T-cell (primary cell): ENCODE measurements at regions not wholly inside any gene's neighbourhood (a gene's known extent, or its start where the extent isn't known, plus 50 kb on each side); places are given as distances from the start of the nearest gene placed in this dataset.
A peak's percentile ranks its signal among the peaks of the same experiment; 100 is the strongest.

Source experiments
- ATAC-seq, 4 experiments: fragments of 200-7000 bp in 3 of 4; fragments of 150-1000 bp in 1 of 4; cut with Tn5 transposase; replicated peaks in 1 of 4; 1 replicate in 3 of 4; 2 replicates in 1 of 4; pipeline ENCODE4 v1.10.0; 2021; ENCODE audit warnings: moderate library complexity in 3 of 4, mild to moderate bottlenecking in 2 of 4, moderate number of reproducible peaks in 1 of 4
- CTCF ChIA-PET, 2 donors: fragments of 300-600 bp; sonication (Branson Sonifier 250); formaldehyde crosslinking; loops; one replicate each; lab custom pipeline; 2022; ENCODE audit warnings: antibody characterized with exemption in 2 of 2; lab: Charles Lee
- POLR2A ChIA-PET, 2 donors: fragments of 300-600 bp; sonication (Branson Sonifier 250); formaldehyde crosslinking; loops; one replicate each; lab custom pipeline; 2022; ENCODE audit warnings: antibody characterized with exemption in 2 of 2; lab: Charles Lee
- DNase-seq, 35 experiments: peaks; one replicate each; pipeline versions ENCODE4 v3.0.0 to v3.0.0-alpha.2; 2013 to 2023
- H3K27ac ChIP-seq: one replicate; pipeline ENCODE4 v1.5.1; 2013; ENCODE audit warnings: low read length
- H3K27me3 ChIP-seq, 2 experiments: replicated peaks in 1 of 2; 1 replicate in 1 of 2; 2 replicates in 1 of 2; pipeline versions ENCODE4 v1.6.1 to v1.7.0; 2013; ENCODE audit warnings: low read length in 1 of 2, mixed read lengths in 1 of 2; ENCODE audit not compliant: control insufficient read depth in 2 of 2, insufficient read depth in 2 of 2; ENCODE audit errors: extremely low read depth in 1 of 2
- H3K36me3 ChIP-seq, 2 donors: 1 replicate in 1 of 2; 2 replicates in 1 of 2; pipeline versions ENCODE4 v1.6.1 to v1.7.0; 2013; ENCODE audit warnings: low read length in 1 of 2; ENCODE audit not compliant: control insufficient read depth in 2 of 2, insufficient read depth in 1 of 2; ENCODE audit errors: extremely low read depth in 1 of 2
- H3K4me1 ChIP-seq, 2 experiments: 1 replicate in 1 of 2; 2 replicates in 1 of 2; pipeline versions ENCODE4 v1.6.1 to v1.7.0; 2013; ENCODE audit warnings: low read length in 2 of 2, mixed read lengths in 1 of 2; ENCODE audit not compliant: insufficient read depth in 2 of 2, control insufficient read depth in 1 of 2; ENCODE audit errors: extremely low read depth in 1 of 2
- H3K4me3 ChIP-seq, 2 donors: 1 replicate in 1 of 2; 2 replicates in 1 of 2; pipeline versions ENCODE4 v1.5.1 to v1.7.0; 2013; ENCODE audit warnings: mild to moderate bottlenecking in 2 of 2, low read length in 1 of 2, moderate library complexity in 1 of 2; ENCODE audit not compliant: control insufficient read depth in 1 of 2; ENCODE audit errors: extremely low read depth in 1 of 2
- H3K9me3 ChIP-seq: 2 replicates; pipeline ENCODE4 v1.7.0; 2013
- H3K27ac Mint-ChIP-seq, 2 donors: one replicate each; pipeline ENCODE4 v1.8.0; 2020 to 2021; ENCODE audit warnings: mild to moderate bottlenecking in 2 of 2, mixed read lengths in 2 of 2
- H3K27me3 Mint-ChIP-seq, 2 donors: one replicate each; pipeline ENCODE4 v1.8.0; 2021 to 2022; ENCODE audit warnings: mixed read lengths in 2 of 2
- H3K36me3 Mint-ChIP-seq: one replicate; pipeline ENCODE4 v1.8.0; 2021; ENCODE audit warnings: mixed read lengths
- H3K4me1 Mint-ChIP-seq, 3 donors: one replicate each; pipeline ENCODE4 v1.8.0; 2020 to 2022; ENCODE audit warnings: mixed read lengths in 3 of 3, mild to moderate bottlenecking in 1 of 3
- H3K4me3 Mint-ChIP-seq, 3 donors: one replicate each; pipeline ENCODE4 v1.8.0; 2020 to 2022; ENCODE audit warnings: mild to moderate bottlenecking in 3 of 3, mixed read lengths in 3 of 3, moderate library complexity in 3 of 3
- H3K9me3 Mint-ChIP-seq, 3 donors: one replicate each; pipeline ENCODE4 v1.8.0; 2020 to 2022; ENCODE audit warnings: mixed read lengths in 3 of 3
- WGBS: methylation state at CpG from one replicate; pipeline ENCODE4 v1.1.5; 2013; ENCODE audit warnings: missing lambda C conversion rate; ENCODE audit not compliant: insufficient coverage; 5-methylcytosine and 5-hydroxymethylcytosine counted together

DNA sequence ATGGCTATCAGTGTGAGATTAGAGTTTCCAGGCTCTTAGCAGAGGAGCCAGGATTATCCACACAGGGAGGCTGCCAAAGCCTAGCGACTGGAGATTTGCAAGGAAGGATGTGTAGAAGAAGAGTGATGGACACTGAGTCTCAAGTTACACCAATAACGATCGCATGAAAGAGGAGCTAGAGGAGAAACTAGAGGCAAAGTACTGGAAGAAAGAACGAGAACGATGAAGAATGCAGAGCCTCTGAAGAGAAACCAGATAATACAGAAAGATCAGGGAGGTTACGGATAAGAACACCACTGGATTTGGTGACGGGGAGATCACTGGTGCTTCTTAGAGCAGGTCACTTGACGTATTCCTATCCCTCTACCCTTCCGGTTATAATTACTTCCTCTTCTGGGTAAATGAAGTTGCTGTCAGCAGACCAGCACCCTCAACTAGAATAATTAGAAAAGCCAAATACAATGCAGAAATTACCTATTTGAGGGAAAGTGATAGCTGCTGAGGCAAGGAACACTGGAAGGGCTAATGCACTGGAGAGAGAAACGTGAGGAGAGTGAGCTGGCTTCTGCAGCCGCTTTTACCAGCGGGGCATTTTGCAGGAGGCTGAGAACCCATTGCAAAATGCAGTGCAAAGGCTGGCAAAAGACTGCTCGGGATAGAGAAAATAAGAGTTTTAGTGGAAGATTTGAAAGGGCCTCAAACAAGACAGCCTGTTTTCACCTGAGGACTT is 93.1 kb upstream of the HIF1A start:
- ATAC-seq (no peak), DNase-seq (no peak)
- 79% methylated on average over 7 of the region's 13 CpGs for WGBS
- H3K4me1 ChIP-seq = peaks cover 3 to 17% of the 10 kb centered on the region in 2 experiments
- Mint-ChIP-seq H3K9me3 (no peaks in the 10 kb centered on the region), H3K27me3 (peaks cover 0 to 1% of the 10 kb centered on the region in 2 donors), H3K4me3 (no peak overlapping the region), H3K4me1 (peaks cover 10 to 20% (median 12%) of the 10 kb centered on the region in 3 donors), H3K27ac (no peak overlapping the region), H3K36me3 (no peaks in the 10 kb centered on the region)
- POLR2A ChIA-PET = no interaction called here
- H3K4me3 ChIP-seq = no peak overlapping the region
- CTCF ChIA-PET = no interaction called here
- no peaks in the 10 kb centered on the region for H3K36me3 ChIP-seq
- H3K27me3 ChIP-seq = no peaks in the 10 kb centered on the region
- H3K27ac ChIP-seq = no peak overlapping the region
- H3K9me3 ChIP-seq = no peaks in the 10 kb centered on the region

DNA sequence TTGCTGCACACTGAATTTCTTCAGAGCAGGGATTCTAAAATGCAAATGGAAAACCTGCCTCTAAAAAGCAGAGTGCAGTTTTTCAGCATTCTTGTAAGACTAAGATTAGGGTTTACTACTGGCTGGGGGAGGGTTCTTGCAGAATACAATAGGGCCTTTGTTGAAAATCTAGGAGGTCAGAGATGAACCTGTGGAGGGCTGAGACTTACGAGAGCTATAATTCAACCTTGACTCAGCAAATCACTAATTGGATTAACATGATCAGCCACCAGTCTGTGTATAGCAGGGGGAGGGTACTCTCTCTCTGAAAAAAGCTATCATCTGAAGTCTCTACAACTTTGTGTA is 92.6 kb upstream of the HIF1A start:
- Mint-ChIP-seq H3K4me1 (peaks cover 10 to 20% (median 12%) of the 10 kb centered on the region in 3 donors), H3K27me3 (peaks cover 0 to 1% of the 10 kb centered on the region in 2 donors), H3K27ac (no peak overlapping the region), H3K9me3 (no peaks in the 10 kb centered on the region), H3K36me3 (no peaks in the 10 kb centered on the region), H3K4me3 (no peak overlapping the region)
- H3K4me1 ChIP-seq = peaks cover 3 to 17% of the 10 kb centered on the region in 2 experiments
- H3K4me3 ChIP-seq = no peak overlapping the region
- no peaks in the 10 kb centered on the region for H3K9me3 ChIP-seq
- CTCF ChIA-PET = no interaction called here
- H3K36me3 ChIP-seq = no peaks in the 10 kb centered on the region
- DNase-seq = no peak
- no peak for ATAC-seq
- H3K27me3 ChIP-seq = no peaks in the 10 kb centered on the region
- POLR2A ChIA-PET = no interaction called here
- H3K27ac ChIP-seq = no peak overlapping the region
- no CpG with 5 or more reads among the region's 1 CpG for WGBS

DNA sequence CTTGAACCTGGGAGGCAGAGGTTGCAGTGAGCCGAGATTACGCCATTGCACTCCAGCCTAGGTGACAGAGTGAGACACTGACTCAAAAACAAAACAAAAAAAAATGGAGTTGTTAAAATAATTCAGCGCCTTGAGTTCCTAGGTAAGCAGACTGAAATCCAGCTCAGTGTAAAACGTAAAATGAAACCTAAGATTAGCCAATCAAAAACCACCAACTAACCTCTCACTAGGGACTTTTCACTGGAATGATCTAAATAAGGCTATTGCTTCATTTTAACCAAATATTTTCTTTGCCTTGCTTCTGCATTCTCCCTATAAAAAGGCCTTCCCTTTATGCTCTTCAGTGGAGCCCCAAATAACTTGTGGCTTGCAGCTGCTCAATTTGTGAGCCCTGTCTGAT is 91.6 kb upstream of the HIF1A start:
- no peaks in the 10 kb centered on the region for H3K27me3 ChIP-seq
- ChIA-PET POLR2A (no interaction called here), CTCF (interaction anchor here in 1 of 2 donors (0.6 kb wide), 1 partner anchor 45 kb away, joined by 3 read pairs; no protein-coding TSS in a partner anchor)
- peaks cover 3 to 13% of the 10 kb centered on the region in 2 experiments for H3K4me1 ChIP-seq
- H3K27ac ChIP-seq = no peak overlapping the region
- H3K36me3 ChIP-seq = no peaks in the 10 kb centered on the region
- no peaks in the 10 kb centered on the region for H3K36me3 Mint-ChIP-seq
- 78% methylated on average over 4 of the region's 4 CpGs for WGBS
- peaks cover 0 to 1% of the 10 kb centered on the region in 2 donors for H3K27me3 Mint-ChIP-seq
- H3K4me3 Mint-ChIP-seq = no peak overlapping the region
- ATAC-seq (no peak), DNase-seq (no peak)
- H3K4me1 Mint-ChIP-seq = peaks cover 4 to 13% (median 5%) of the 10 kb centered on the region in 3 donors
- H3K27ac Mint-ChIP-seq = no peak overlapping the region
- no peaks in the 10 kb centered on the region for H3K9me3 Mint-ChIP-seq
- H3K4me3 ChIP-seq = no peak overlapping the region
- no peaks in the 10 kb centered on the region for H3K9me3 ChIP-seq

DNA sequence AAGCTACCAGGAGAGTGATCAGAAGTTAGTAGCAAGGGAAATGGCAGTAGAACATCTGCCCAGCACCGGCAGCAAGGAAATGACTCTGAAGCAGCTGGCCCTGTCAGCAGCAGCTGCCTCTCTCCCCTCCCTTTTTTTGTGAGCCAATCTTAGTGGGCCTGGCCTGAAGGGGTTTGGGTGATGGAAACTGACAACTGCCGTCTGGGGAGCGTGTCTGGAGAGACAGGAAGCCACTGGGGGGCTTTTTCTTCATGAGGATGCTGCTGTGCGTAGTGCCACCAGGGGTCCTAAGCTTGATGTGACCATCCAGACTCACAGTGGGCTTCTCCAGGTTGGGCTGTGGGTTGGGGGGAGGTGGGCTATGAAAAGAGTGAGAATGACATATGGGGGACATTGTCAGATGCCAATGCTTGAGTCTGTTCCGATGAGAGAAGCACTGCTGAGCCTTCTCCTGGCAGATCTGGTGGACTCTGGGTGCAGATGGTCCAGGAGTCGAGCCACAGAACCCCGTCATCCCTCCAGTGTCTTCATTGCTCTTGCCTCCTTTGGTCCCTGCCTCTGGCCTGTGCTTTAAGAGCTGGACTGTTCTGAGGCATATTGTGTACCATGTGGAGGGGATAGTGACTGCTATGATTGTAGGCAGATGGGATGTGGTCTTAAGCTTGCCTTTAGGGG is 87.6 kb upstream of the HIF1A start:
- no peaks in the 10 kb centered on the region for H3K4me1 Mint-ChIP-seq
- H3K4me3 Mint-ChIP-seq = no peak overlapping the region
- ATAC-seq (peak in 1 of 4 experiments; percentile 43), DNase-seq (peak in 3 of 35 experiments; percentile 1 to 16 (median 8))
- H3K27ac ChIP-seq = no peak overlapping the region
- no peaks in the 10 kb centered on the region for H3K27me3 ChIP-seq
- ChIA-PET CTCF (interaction anchor here in 1 of 2 donors (0.7 kb wide), 1 partner anchor 254 kb away, joined by 3 read pairs; no protein-coding TSS in a partner anchor), POLR2A (no interaction called here)
- H3K4me1 ChIP-seq = no peaks in the 10 kb centered on the region
- H3K36me3 ChIP-seq = no peaks in the 10 kb centered on the region
- H3K4me3 ChIP-seq = no peak overlapping the region
- no peak overlapping the region for H3K27ac Mint-ChIP-seq
- H3K9me3 Mint-ChIP-seq = no peaks in the 10 kb centered on the region
- 88% methylated on average over 4 of the region's 7 CpGs for WGBS
- H3K9me3 ChIP-seq = no peaks in the 10 kb centered on the region
- no peaks in the 10 kb centered on the region for H3K36me3 Mint-ChIP-seq
- H3K27me3 Mint-ChIP-seq = peaks cover 0 to 1% of the 10 kb centered on the region in 2 donors

DNA sequence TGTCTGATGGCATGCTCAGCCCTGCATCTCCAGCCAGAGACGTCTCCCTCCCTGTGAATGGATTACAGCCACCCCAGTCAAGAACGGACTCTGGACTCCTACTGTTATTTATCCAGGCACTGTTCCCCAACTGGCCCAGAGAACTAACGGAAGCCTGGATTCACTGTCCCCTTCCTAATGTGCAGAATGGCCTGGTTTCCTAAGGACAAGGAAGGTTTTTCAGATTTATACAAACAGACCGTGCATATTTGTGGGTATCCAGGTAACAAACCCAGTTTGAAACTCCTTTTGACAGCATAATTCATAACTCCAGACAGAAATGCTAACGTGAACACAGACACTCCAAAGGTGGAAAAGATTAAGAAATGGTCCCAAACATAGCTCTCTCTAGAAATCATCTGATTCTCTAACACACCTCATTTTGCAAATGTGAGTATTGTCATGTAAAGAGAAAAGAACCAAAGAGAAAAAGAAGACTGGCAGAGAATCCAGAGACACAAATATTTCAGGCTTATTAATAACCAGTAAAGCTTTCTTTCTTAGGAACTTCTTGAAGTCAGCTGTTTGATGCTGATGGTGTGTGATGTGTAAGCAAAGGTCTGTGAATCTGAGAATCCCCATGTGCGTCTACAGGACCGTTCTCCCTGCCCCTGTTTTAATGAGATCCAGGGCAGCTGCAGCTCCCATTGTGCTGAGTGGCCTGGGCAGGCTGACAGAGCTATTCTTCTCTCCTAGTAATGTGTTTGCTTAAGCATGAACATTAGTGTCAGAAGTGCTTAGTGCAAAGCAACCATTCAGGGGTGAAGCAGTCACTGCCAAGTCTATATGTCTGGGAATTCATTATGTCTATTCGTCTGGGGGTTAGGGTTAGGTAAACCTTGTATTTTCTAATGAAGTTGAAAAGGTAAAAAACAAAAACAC is 86.8 kb upstream of the HIF1A start:
- Mint-ChIP-seq H3K36me3 (no peaks in the 10 kb centered on the region), H3K4me1 (no peaks in the 10 kb centered on the region), H3K27me3 (peaks cover 0 to 1% of the 10 kb centered on the region in 2 donors), H3K4me3 (no peak overlapping the region), H3K9me3 (no peaks in the 10 kb centered on the region), H3K27ac (no peak overlapping the region)
- H3K4me3 ChIP-seq = no peak overlapping the region
- ChIA-PET POLR2A (interaction anchor here in 1 of 2 donors (1.1 kb wide), 1 partner anchor 51 kb away, joined by 3 read pairs; no protein-coding TSS in a partner anchor), CTCF (interaction anchor here in 1 of 2 donors (1.1 kb wide), 1 partner anchor 87 kb away, joined by 3 read pairs; the partner anchor contains the start of gene HIF1A)
- no peaks in the 10 kb centered on the region for H3K4me1 ChIP-seq
- H3K36me3 ChIP-seq = no peaks in the 10 kb centered on the region
- no peaks in the 10 kb centered on the region for H3K9me3 ChIP-seq
- DNase-seq = no peak
- 94% methylated on average over 3 of the region's 8 CpGs for WGBS
- no peak overlapping the region for H3K27ac ChIP-seq
- ATAC-seq = no peak
- no peaks in the 10 kb centered on the region for H3K27me3 ChIP-seq
